ENCODE measurements at regions not wholly inside any gene's neighbourhood (a gene's known extent, or its start where the extent isn't known, plus 50 kb on each side); places are given as distances from the start of the nearest gene placed in this dataset.

DNA sequence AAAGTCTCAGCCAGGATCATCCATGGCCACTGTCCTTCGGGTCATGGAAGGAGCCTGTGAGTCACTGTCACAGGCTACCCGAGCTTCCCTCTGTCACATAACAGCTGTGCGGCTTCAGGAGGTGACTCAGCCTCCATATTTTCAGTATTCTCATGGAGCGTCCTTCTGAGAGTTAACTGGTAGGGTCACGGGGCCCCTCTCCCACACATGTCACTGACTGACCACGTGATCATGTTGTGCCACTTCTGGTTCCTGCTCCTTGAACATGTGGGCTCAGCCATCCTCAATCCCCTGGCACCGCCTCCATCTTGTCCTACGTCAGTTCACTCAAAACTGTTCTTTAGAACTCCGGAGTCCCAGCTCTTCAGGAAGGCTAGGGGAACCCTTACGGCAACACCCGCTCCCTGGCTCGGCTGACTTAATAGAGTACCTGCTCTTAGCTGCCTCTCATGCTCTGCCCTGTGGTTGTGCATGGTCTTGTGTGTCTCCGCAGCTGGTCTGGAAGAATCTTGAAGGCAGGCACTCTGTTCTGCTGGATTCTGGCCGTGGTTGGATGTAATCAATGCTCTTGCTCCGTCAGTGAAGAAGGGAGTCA, 182.8 kb downstream of the ICE1 start:
- DNase-seq (no peak), ATAC-seq (no peak)
- Histone ChIP-seq H3K36me3 (no peaks in the 10 kb centered on the region), H3K4me3 (no peak overlapping the region), H3K27me3 (ENCODE audit: low read depth) (no peaks in the 10 kb centered on the region), H3K27ac (no peak overlapping the region), H3K9me3 (no peaks in the 10 kb centered on the region), H3K4me1 (no peaks in the 10 kb centered on the region)
- intact Hi-C loops (cut with DNase I), result no loop called here
- TF ChIP-seq, protein P1, sequence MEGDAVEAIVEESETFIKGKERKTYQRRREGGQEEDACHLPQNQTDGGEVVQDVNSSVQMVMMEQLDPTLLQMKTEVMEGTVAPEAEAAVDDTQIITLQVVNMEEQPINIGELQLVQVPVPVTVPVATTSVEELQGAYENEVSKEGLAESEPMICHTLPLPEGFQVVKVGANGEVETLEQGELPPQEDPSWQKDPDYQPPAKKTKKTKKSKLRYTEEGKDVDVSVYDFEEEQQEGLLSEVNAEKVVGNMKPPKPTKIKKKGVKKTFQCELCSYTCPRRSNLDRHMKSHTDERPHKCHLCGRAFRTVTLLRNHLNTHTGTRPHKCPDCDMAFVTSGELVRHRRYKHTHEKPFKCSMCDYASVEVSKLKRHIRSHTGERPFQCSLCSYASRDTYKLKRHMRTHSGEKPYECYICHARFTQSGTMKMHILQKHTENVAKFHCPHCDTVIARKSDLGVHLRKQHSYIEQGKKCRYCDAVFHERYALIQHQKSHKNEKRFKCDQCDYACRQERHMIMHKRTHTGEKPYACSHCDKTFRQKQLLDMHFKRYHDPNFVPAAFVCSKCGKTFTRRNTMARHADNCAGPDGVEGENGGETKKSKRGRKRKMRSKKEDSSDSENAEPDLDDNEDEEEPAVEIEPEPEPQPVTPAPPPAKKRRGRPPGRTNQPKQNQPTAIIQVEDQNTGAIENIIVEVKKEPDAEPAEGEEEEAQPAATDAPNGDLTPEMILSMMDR (IDR thresholded peaks at IDR 0.05), result no peak

DNA sequence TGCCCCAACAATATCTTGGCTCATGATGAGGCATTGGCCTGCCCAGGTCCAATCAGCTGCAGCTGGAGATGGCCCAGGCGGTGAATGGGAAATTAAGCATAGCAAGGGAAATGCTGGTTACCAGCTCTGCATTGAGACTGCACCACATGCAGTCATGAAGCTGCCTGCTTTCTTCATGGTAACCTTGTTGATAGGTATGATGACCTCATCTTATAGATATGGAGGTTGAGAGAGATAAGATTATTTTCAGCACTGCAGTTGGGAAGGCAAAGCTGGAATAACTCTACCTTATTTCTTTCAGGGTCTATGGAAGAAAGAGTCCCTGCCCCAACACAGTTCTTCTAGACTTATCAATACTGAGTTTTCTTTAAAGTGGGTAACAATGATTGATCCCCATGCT, 180.1 kb downstream of the ICE1 start:
- Histone ChIP-seq H3K9me3 (no peaks in the 10 kb centered on the region), H3K27ac (no peak overlapping the region), H3K4me3 (no peak overlapping the region), H3K4me1 (no peaks in the 10 kb centered on the region), H3K27me3 (ENCODE audit: low read depth) (no peaks in the 10 kb centered on the region), H3K36me3 (no peaks in the 10 kb centered on the region)
- DNase-seq, result no peak
- ATAC-seq, result no peak
- intact Hi-C loops (cut with DNase I), result no loop called here
- TF ChIP-seq, protein P1 (IDR thresholded peaks at IDR 0.05), result no peak

DNA sequence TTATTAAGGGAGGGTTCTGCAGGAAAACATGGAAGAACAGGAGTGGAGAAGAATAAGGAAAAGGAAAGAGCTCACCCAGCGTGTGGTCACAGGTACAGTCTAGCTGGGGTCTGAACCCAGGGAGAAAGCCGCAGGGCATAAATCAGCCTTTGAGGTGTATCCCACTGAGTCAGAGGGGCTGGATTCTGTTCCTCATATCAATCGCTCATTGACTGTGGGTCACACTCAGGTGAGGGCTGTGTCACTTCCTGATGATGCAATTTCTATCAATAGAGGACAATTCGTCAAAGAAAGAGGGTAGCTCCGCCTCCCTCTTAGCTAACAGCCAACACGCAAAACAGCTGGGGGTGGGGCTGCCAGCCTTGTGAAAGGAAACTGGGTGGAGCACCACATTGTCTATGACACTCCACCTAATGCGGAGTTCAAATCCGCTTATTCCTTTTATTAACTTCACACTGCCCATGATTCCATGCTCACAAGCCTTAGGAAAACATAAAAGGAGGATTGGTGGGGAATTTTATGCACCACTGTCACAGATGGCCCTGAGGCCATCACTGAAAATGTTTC, 176.2 kb downstream of the ICE1 start:
- no peaks in the 10 kb centered on the region for H3K4me1 ChIP-seq

DNA sequence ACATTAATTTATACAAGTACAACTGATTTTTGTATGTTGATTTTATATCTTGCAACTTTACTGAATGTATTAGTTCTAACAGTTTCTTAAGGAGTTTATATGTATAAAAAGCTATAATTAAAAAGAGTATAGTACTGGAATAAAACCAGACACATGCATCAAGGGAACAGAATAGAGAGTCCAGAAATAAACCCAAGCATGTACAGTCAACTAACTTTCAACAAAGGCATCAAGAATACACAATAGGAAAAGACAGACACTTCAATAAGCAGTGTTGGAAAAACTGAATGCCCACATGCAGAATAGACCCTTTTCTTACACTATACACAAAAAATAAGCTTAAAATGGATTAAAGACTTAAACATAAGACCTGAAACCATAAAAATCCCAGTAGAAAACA, 170.9 kb downstream of the ICE1 start:
- DNase-seq, result no peak
- Histone ChIP-seq H3K4me1 (no peaks in the 10 kb centered on the region), H3K4me3 (no peak overlapping the region), H3K36me3 (no peaks in the 10 kb centered on the region), H3K27ac (no peak overlapping the region), H3K27me3 (ENCODE audit: low read depth) (no peaks in the 10 kb centered on the region), H3K9me3 (no peaks in the 10 kb centered on the region)
- no peak for ATAC-seq
- TF ChIP-seq, protein P1 (IDR thresholded peaks at IDR 0.05), result no peak
- intact Hi-C loops (cut with DNase I), result no loop called here

More for the DNA sequence above, 176.2 kb downstream of the ICE1 start:
- ATAC-seq (no peak), DNase-seq (no peak)
- Histone ChIP-seq H3K27ac (no peak overlapping the region), H3K4me3 (no peak overlapping the region), H3K9me3 (no peaks in the 10 kb centered on the region), H3K27me3 (ENCODE audit: low read depth) (no peaks in the 10 kb centered on the region), H3K36me3 (no peaks in the 10 kb centered on the region)
- TF ChIP-seq, protein P1 (IDR thresholded peaks at IDR 0.05), result no peak
- intact Hi-C loops (cut with DNase I), result no loop called here

DNA sequence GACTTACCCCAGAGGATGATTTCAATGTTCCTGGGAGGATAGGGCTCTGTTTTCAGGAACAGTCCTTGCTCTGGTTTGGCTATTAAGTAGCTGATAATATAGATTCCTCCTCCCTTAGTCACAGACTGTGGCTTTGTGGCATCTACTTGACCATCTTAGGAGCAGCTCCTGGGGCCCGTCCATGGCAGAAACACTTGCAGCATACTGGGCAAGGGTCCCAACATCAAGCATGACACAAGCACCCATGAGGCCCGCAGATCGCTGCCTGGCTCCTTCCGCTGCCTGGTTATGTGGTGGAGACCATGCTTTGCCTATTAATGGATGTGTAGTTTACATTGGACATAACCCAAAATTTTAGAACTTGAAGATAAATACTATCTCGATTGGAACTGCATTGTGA, 170.1 kb downstream of the ICE1 start:
- intact Hi-C loops (cut with DNase I), result no loop called here

More for the DNA sequence above, 170.1 kb downstream of the ICE1 start:
- no peak overlapping the region for H3K27ac ChIP-seq
- no peak for ATAC-seq
- no peaks in the 10 kb centered on the region for H3K36me3 ChIP-seq
- TF ChIP-seq, protein P1 (IDR thresholded peaks at IDR 0.05), result no peak
- no peaks in the 10 kb centered on the region for H3K9me3 ChIP-seq
- no peaks in the 10 kb centered on the region for H3K4me1 ChIP-seq
- H3K4me3 ChIP-seq, result no peak overlapping the region
- no peaks in the 10 kb centered on the region for H3K27me3 ChIP-seq (ENCODE audit: low read depth)
- no peak for DNase-seq

Data from lower lobe of right lung (tissue), 2 donors.